PC-9 (cell line): ENCODE measurements at regions not wholly inside any gene's neighbourhood (a gene's known extent, or its start where the extent isn't known, plus 50 kb on each side); places are given as distances from the start of the nearest gene placed in this dataset.

Source experiments
- EZH2 ChIP-seq: fragments of 200-600 bp; sonication (generic); IDR thresholded peaks from 2 replicates; pipeline ENCODE4 v1.8.0; 2017; ENCODE audit warnings: antibody characterized with exemption, low read depth
- TF ChIP-seq, protein P1 (sequence below): fragments of 200-600 bp; sonication (generic); conservative IDR thresholded peaks from 2 replicates; pipeline ENCODE4 v1.6.1; 2017; ENCODE audit warnings: mixed run types, antibody characterized with exemption, mild to moderate bottlenecking, moderate library complexity

DNA sequence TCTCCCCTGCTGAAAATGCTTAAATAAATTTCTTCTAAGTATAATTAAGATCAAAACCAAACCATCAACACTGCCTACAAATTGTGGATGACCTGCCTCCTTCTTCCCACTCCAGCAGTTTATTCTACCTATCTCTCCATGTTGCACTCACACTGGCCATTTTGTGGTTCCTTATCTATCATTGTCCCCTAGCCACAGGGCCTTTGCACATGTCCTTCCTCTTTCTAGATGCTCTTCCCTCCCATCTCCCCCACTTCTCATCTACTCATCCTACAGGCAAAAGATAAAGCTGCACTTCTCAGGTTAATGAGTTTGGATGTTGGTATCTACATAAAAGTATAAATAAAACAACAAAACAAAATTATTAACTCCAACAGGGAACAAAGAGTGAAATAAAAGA, 70.6 kb upstream of the CCNG1 start:
- TF ChIP-seq, protein P1, sequence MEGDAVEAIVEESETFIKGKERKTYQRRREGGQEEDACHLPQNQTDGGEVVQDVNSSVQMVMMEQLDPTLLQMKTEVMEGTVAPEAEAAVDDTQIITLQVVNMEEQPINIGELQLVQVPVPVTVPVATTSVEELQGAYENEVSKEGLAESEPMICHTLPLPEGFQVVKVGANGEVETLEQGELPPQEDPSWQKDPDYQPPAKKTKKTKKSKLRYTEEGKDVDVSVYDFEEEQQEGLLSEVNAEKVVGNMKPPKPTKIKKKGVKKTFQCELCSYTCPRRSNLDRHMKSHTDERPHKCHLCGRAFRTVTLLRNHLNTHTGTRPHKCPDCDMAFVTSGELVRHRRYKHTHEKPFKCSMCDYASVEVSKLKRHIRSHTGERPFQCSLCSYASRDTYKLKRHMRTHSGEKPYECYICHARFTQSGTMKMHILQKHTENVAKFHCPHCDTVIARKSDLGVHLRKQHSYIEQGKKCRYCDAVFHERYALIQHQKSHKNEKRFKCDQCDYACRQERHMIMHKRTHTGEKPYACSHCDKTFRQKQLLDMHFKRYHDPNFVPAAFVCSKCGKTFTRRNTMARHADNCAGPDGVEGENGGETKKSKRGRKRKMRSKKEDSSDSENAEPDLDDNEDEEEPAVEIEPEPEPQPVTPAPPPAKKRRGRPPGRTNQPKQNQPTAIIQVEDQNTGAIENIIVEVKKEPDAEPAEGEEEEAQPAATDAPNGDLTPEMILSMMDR: no peak
- TF ChIP-seq EZH2: no peak
